GM12878 (cell line): ENCODE measurements at regions not wholly inside any gene's neighbourhood (a gene's known extent, or its start where the extent isn't known, plus 50 kb on each side); places are given as distances from the start of the nearest gene placed in this dataset.

Experiments used
- ATAC-seq: fragments of 200-7000 bp; cut with Tn5 transposase; 3 replicates; pipeline ENCODE4 v1.9.1; 2020; ENCODE audit warnings: mild to moderate bottlenecking, moderate library complexity
- BruUV-seq: library from RNA; stranded (reverse); fragments of 400-500 nt; replicated peaks from 2 replicates; lab custom pipeline; 2021; lab: Mats Ljungman, UMichigan
- CTCF ChIA-PET: fragments of 300-600 bp; sonication (Branson Sonifier 250); formaldehyde crosslinking; extraction: SDS; loops from one replicate; lab custom pipeline; 2021; ENCODE audit warnings: inconsistent platforms; lab: Yijun Ruan, JAX
- POLR2A ChIA-PET: fragments of 350-600 bp; formaldehyde crosslinking; extraction: SDS; loops from one replicate; lab custom pipeline; 2021; ENCODE audit warnings: inconsistent platforms; lab: Charles Lee
- RAD21 ChIA-PET: fragments of 300-600 bp; sonication (Branson Sonifier 250); formaldehyde crosslinking; loops from one replicate; lab custom pipeline; 2023; ENCODE audit warnings: antibody characterized with exemption; ENCODE audit not compliant: unreplicated experiment; lab: Charles Lee
- SMC1A ChIA-PET: fragments of 300-600 bp; sonication (Branson Sonifier 250); formaldehyde crosslinking; loops from one replicate; lab custom pipeline; 2023; ENCODE audit not compliant: unreplicated experiment, uncharacterized antibody; lab: Charles Lee
- DNase-seq: peaks from one replicate; pipeline ENCODE4 v3.0.0-alpha.2; 2011; ENCODE audit warnings: low read depth, low spot score
- FAIRE-seq: peaks from 3 replicates; lab custom pipeline; 2011; peaks lifted over from hg19 to GRCh38; lab: Jason Lieb, UNC
- H2AFZ ChIP-seq: 2 replicates; pipeline ENCODE4 v1.6.0; 2011; ENCODE audit warnings: low read depth, low read length, control low read depth; ENCODE audit not compliant: control insufficient read depth
- H3K27ac ChIP-seq: 2 replicates; pipeline ENCODE4 v1.5.1; 2011; ENCODE audit warnings: control low read depth; ENCODE audit not compliant: control insufficient read depth, insufficient read depth
- H3K27me3 ChIP-seq, 2 experiments: replicated peaks in 1 of 2; 2 replicates each; pipeline versions ENCODE4 v1.6.0 to v1.6.1; 2011; ENCODE audit warnings: low read length in 1 of 2; ENCODE audit not compliant: control insufficient read depth in 2 of 2, insufficient read depth in 2 of 2
- H3K36me3 ChIP-seq, 2 experiments: 2 replicates each; pipeline ENCODE4 v1.5.1; 2011; ENCODE audit warnings: low read length in 1 of 2; ENCODE audit not compliant: control insufficient read depth in 2 of 2, insufficient read depth in 2 of 2
- H3K4me1 ChIP-seq: 2 replicates; pipeline ENCODE4 v1.6.1; 2011; ENCODE audit warnings: mild to moderate bottlenecking, low read length, moderate library complexity, mixed read lengths; ENCODE audit not compliant: control insufficient read depth, insufficient read depth
- H3K4me2 ChIP-seq: 2 replicates; pipeline ENCODE4 v1.6.0; 2011; ENCODE audit warnings: control low read depth; ENCODE audit not compliant: control insufficient read depth, insufficient read depth
- H3K4me3 ChIP-seq: fragments of 200-600 bp; sonication (generic); 2 replicates; pipeline ENCODE4 v1.5.1; 2016
- H3K79me2 ChIP-seq: 2 replicates; pipeline ENCODE4 v1.6.0; 2011; ENCODE audit warnings: low read length; ENCODE audit not compliant: control insufficient read depth, insufficient read depth
- H3K9ac ChIP-seq: 2 replicates; pipeline ENCODE4 v1.8.0; 2011; ENCODE audit warnings: low read length, control low read depth, mixed read lengths; ENCODE audit not compliant: control insufficient read depth, insufficient read depth
- H3K9me3 ChIP-seq: replicated peaks from 3 replicates; pipeline ENCODE4 v1.5.1; 2011; ENCODE audit warnings: mild to moderate bottlenecking, low read length; ENCODE audit not compliant: control insufficient read depth, insufficient read depth
- H4K20me1 ChIP-seq: 2 replicates; pipeline ENCODE4 v1.6.0; 2011; ENCODE audit not compliant: control insufficient read depth, insufficient read depth
- ASH2L ChIP-seq: fragments of 300-600, 200-600 bp; sonication (generic); IDR thresholded peaks from 2 replicates; pipeline ENCODE4 v1.6.1; 2017; ENCODE audit warnings: low read depth, mild to moderate bottlenecking, borderline replicate concordance
- CHD4 ChIP-seq: fragments of 200-600 bp; sonication (generic); IDR thresholded peaks from 2 replicates; pipeline ENCODE4 v1.6.1; 2016; ENCODE audit warnings: mild to moderate bottlenecking
- FOXK2 ChIP-seq: fragments of 450-650 bp; IDR thresholded peaks from 2 replicates; pipeline ENCODE4 v1.6.1; 2017; ENCODE audit warnings: mild to moderate bottlenecking, moderate library complexity
- MLLT1 ChIP-seq: fragments of 450-650 bp; IDR thresholded peaks from 2 replicates; pipeline ENCODE4 v1.6.1; 2016; ENCODE audit warnings: mild to moderate bottlenecking
- MTA2 ChIP-seq: fragments of 450-650 bp; IDR thresholded peaks from 2 replicates; pipeline ENCODE4 v1.6.1; 2016; ENCODE audit warnings: low read depth, mild to moderate bottlenecking, moderate library complexity
- NBN ChIP-seq: fragments of 450-650 bp; IDR thresholded peaks from 2 replicates; pipeline ENCODE4 v1.6.1; 2016
- SIX5 ChIP-seq: IDR thresholded peaks from 2 replicates; pipeline ENCODE4 v1.6.1; 2011; ENCODE audit warnings: mild to moderate bottlenecking, low read depth, low read length, moderate library complexity; ENCODE audit not compliant: severe bottlenecking
- TBL1XR1 ChIP-seq: IDR thresholded peaks from 2 replicates; pipeline ENCODE4 v1.6.1; 2012; ENCODE audit warnings: low read depth, low read length, improper control_type of control experiment
- TCF3 ChIP-seq: IDR thresholded peaks from 2 replicates; pipeline ENCODE4 v1.6.1; 2012; ENCODE audit warnings: low read depth, mild to moderate bottlenecking, low read length, borderline replicate concordance; ENCODE audit not compliant: insufficient read depth
- YBX1 ChIP-seq: fragments of 450-650 bp; IDR thresholded peaks from 2 replicates; pipeline ENCODE4 v1.6.1; 2016; ENCODE audit warnings: antibody characterized with exemption
- YY1 ChIP-seq: IDR thresholded peaks from 2 replicates; pipeline ENCODE4 v1.6.1; 2011; ENCODE audit warnings: low read depth, mild to moderate bottlenecking, low read length
- ZBTB4 ChIP-seq: fragments of 450-650 bp; formaldehyde crosslinking; IDR thresholded peaks from 2 replicates; pipeline ENCODE4 v1.4.0; 2022; ENCODE audit warnings: mild to moderate bottlenecking, moderate library complexity
- ZNF687 ChIP-seq: fragments of 450-650 bp; IDR thresholded peaks from 2 replicates; pipeline ENCODE4 v1.6.1; 2017; ENCODE audit warnings: mild to moderate bottlenecking, moderate library complexity
- WGBS: methylation state at CpG from one replicate; pipeline ENCODE4 v1.1.6; 2016; ENCODE audit warnings: low lambda C conversion rate; ENCODE audit not compliant: insufficient replicate concordance, insufficient coverage; ENCODE audit errors: missing lambda C conversion rate; 5-methylcytosine and 5-hydroxymethylcytosine counted together
- in situ Hi-C: fragments of 300-500 bp; cut with MboI; formaldehyde crosslinking; loops from 9 replicates; pipeline ENCODE4 v1.14.3; 2018; ENCODE audit warnings: mixed read lengths
- intact Hi-C: fragments of 100-400 bp; cut with micrococcal nuclease; formaldehyde crosslinking; loops from one replicate; pipeline ENCODE4 v1.14.2; 2022; ENCODE audit not compliant: unreplicated experiment

GRCh38 chr11:134920851-134921608 is 509.0 kb upstream of the B3GAT1 start:
- BruUV-seq = no TSS peak
- TF ChIP-seq TBL1XR1 = no peak
- TF ChIP-seq YBX1 = no peak
- TF ChIP-seq MTA2 = no peak
- no peak for TF ChIP-seq TCF3
- no peak for TF ChIP-seq ZNF687
- TF ChIP-seq ZBTB4 (CRISPR knock-in tag) = no peak
- TF ChIP-seq FOXK2 = no peak
- TF ChIP-seq NBN = no peak
- TF ChIP-seq ASH2L = no peak
- TF ChIP-seq YY1 = no peak
- no peak for TF ChIP-seq CHD4
- no peak for TF ChIP-seq SIX5
- no peak for TF ChIP-seq MLLT1

More at GRCh38 chr11:134920851-134921608, 509.0 kb upstream of the B3GAT1 start:
- Histone ChIP-seq H4K20me1 (no peaks in the 10 kb centered on the region), H3K79me2 (no peaks in the 10 kb centered on the region), H3K4me2 (no peak overlapping the region), H3K9ac (no peak overlapping the region), H3K9me3 (no peaks in the 10 kb centered on the region), H3K27me3 (no peaks in the 10 kb centered on the region; a peak in 1 of 4 replicates), H3K27ac (no peak overlapping the region), H3K4me3 (no peak overlapping the region), H3K4me1 (no peaks in the 10 kb centered on the region), H3K36me3 (no peaks in the 10 kb centered on the region), H2AFZ (no peak overlapping the region)
- intact Hi-C loops = no loop called here
- no peak for ATAC-seq
- RAD21 ChIA-PET = no interaction called here
- SMC1A ChIA-PET = no interaction called here
- POLR2A ChIA-PET = no interaction called here
- no peak for FAIRE-seq
- no peak for DNase-seq
- 17% methylated on average over 8 of the region's 8 CpGs for WGBS
- in situ Hi-C loops = no loop called here
- CTCF ChIA-PET = no interaction called here
